ENCODE measurements at regions not wholly inside any gene's neighbourhood (a gene's known extent, or its start where the extent isn't known, plus 50 kb on each side); places are given as distances from the start of the nearest gene placed in this dataset.

- ChIA-PET POLR2A (no interaction called here), CTCF (interaction anchor here (1.8 kb wide), 1 partner anchor 25 kb away, joined by 5 read pairs; no protein-coding TSS in a partner anchor), RAD21 (ENCODE audit: low non-redundant PET in 1 of 2, low total read pairs in 2 of 2, uncharacterized antibody in 2 of 2, unreplicated experiment in 2 of 2) (no interaction called here)
- H3K9ac ChIP-seq (ENCODE audit: low read length): no peak overlapping the region
- DNase-seq (ENCODE audit: low read depth, low spot score): no peak
- no peak for TF ChIP-seq YY1 (IDR thresholded peaks at IDR 0.05; ENCODE audit: extremely low read depth, insufficient replicate concordance, low read depth, low read length)
- TF ChIP-seq JUND (IDR thresholded peaks at IDR 0.05): no peak
- no peaks in the 10 kb centered on the region for H3K9me3 ChIP-seq (ENCODE audit: control insufficient read depth in 1 of 2, insufficient read depth in 1 of 2, low read depth in 1 of 2, low read length in 2 of 2)
- BruUV-seq (replicated peaks): no TSS peak
- no peaks in the 10 kb centered on the region for H3K27me3 ChIP-seq (ENCODE audit: insufficient read depth, low read length)
- H3K9me2 ChIP-seq (ENCODE audit: insufficient read depth): no peaks in the 10 kb centered on the region; the same call in 1 of the 2 replicates
- H3K36me3 ChIP-seq (ENCODE audit: control insufficient read depth in 1 of 2, insufficient read depth in 2 of 2, low read length in 2 of 2): no peaks in the 10 kb centered on the region
- no peak overlapping the region for H3K4me3 ChIP-seq (replicated peaks in 1 of 2; ENCODE audit: low read depth in 1 of 2, low read length in 2 of 2)
- H4K20me1 ChIP-seq (ENCODE audit: insufficient read depth): no peaks in the 10 kb centered on the region
- intact Hi-C loops (cut with micrococcal nuclease): no loop called here
- no peaks in the 10 kb centered on the region for H3K79me2 ChIP-seq (ENCODE audit: insufficient read depth, low read length)
- no peak overlapping the region for H3K4me2 ChIP-seq (ENCODE audit: low read length)
- no peaks in the 10 kb centered on the region for H3K4me1 ChIP-seq (ENCODE audit: control insufficient read depth in 1 of 2, insufficient read depth in 2 of 2, low read length in 2 of 2)
- no peak overlapping the region for H2AFZ ChIP-seq (ENCODE audit: low read depth, low read length, poor library complexity, severe bottlenecking)
- H3K27ac ChIP-seq (ENCODE audit: low read depth, low read length): no peak overlapping the region
- no peak for ATAC-seq
Measured at GRCh38 chr2:37851828-37852584, 73.1 kb upstream of the RMDN2 start.

GRCh38 chr2:37852585-37853014 is 72.5 kb upstream of the RMDN2 start:
- Histone ChIP-seq H3K9ac (ENCODE audit: low read length) (no peak overlapping the region), H3K27me3 (ENCODE audit: insufficient read depth, low read length) (no peaks in the 10 kb centered on the region), H3K9me2 (ENCODE audit: insufficient read depth) (no peaks in the 10 kb centered on the region; the same call in 1 of the 2 replicates), H3K4me3 (replicated peaks in 1 of 2; ENCODE audit: low read depth in 1 of 2, low read length in 2 of 2) (no peak overlapping the region), H3K79me2 (ENCODE audit: insufficient read depth, low read length) (no peaks in the 10 kb centered on the region), H3K4me2 (ENCODE audit: low read length) (no peak overlapping the region), H3K36me3 (ENCODE audit: control insufficient read depth in 1 of 2, insufficient read depth in 2 of 2, low read length in 2 of 2) (no peaks in the 10 kb centered on the region), H3K27ac (ENCODE audit: low read depth, low read length) (no peak overlapping the region), H3K9me3 (ENCODE audit: control insufficient read depth in 1 of 2, insufficient read depth in 1 of 2, low read depth in 1 of 2, low read length in 2 of 2) (no peaks in the 10 kb centered on the region), H2AFZ (ENCODE audit: low read depth, low read length, poor library complexity, severe bottlenecking) (no peak overlapping the region), H4K20me1 (ENCODE audit: insufficient read depth) (no peaks in the 10 kb centered on the region), H3K4me1 (ENCODE audit: control insufficient read depth in 1 of 2, insufficient read depth in 2 of 2, low read length in 2 of 2) (no peaks in the 10 kb centered on the region)
- POLR2A ChIA-PET: no interaction called here
- DNase-seq (ENCODE audit: low read depth, low spot score): no peak
- RAD21 ChIA-PET (ENCODE audit: low non-redundant PET in 1 of 2, low total read pairs in 2 of 2, uncharacterized antibody in 2 of 2, unreplicated experiment in 2 of 2): no interaction called here
- CTCF ChIA-PET: interaction anchor here (1.8 kb wide), 1 partner anchor 25 kb away, joined by 5 read pairs; no protein-coding TSS in a partner anchor
- no peak for ATAC-seq
- TF ChIP-seq YY1 (IDR thresholded peaks at IDR 0.05; ENCODE audit: extremely low read depth, insufficient replicate concordance, low read depth, low read length): no peak
- TF ChIP-seq ZFX (IDR thresholded peaks at IDR 0.05): no peak
- no peak for TF ChIP-seq EGR1 (IDR thresholded peaks at IDR 0.05; ENCODE audit: low read depth)
- no peak for TF ChIP-seq EZH2 (IDR thresholded peaks at IDR 0.05)
- no peak for TF ChIP-seq CBX3 (IDR thresholded peaks at IDR 0.05; ENCODE audit: low read depth)
- TF ChIP-seq RAD21 (IDR thresholded peaks at IDR 0.05; ENCODE audit: low read depth): no peak
- no peak for TF ChIP-seq POLR2A (IDR thresholded peaks at IDR 0.05; ENCODE audit: borderline replicate concordance, extremely low read depth, insufficient read depth, insufficient read length)
- no peak for TF ChIP-seq MAX (IDR thresholded peaks at IDR 0.05)
- no peak for TF ChIP-seq ATF3 (IDR thresholded peaks at IDR 0.05)
- TF ChIP-seq SP1 (IDR thresholded peaks at IDR 0.05; ENCODE audit: low read depth): no peak
- no peak for TF ChIP-seq FOSL1 (IDR thresholded peaks at IDR 0.05; ENCODE audit: low read depth)
- TF ChIP-seq CEBPB (IDR thresholded peaks at IDR 0.05; ENCODE audit: low read depth): no peak
- no peak for TF ChIP-seq ZBTB33 (IDR thresholded peaks at IDR 0.05; ENCODE audit: extremely low read depth, insufficient replicate concordance, low read length)
- no peak for TF ChIP-seq EZH2phosphoT487 (IDR thresholded peaks at IDR 0.05; ENCODE audit: borderline replicate concordance)
- intact Hi-C loops (cut with micrococcal nuclease): no loop called here
- no TSS peak for BruUV-seq (replicated peaks)

All from HCT116 (cell line).